NCI-H1694 (cell line): ENCODE measurements at regions not wholly inside any gene's neighbourhood (a gene's known extent, or its start where the extent isn't known, plus 50 kb on each side); places are given as distances from the start of the nearest gene placed in this dataset.

Experiments used
- DNase-seq: peaks from one replicate; lab custom pipeline; 2025; lab: John Stamatoyannopoulos, UW

GRCh38 chr6:43982084-43982625 lies 145.1 kb downstream of the MRPL14 start:
- no peak for DNase-seq

GRCh38 chr6:43981363-43981990 lies 145.8 kb downstream of the MRPL14 start:
- no peak for DNase-seq

GRCh38 chr6:43980004-43980795 lies 147.1 kb downstream of the MRPL14 start:
- no peak for DNase-seq

GRCh38 chr6:43979525-43979924 lies 147.7 kb downstream of the MRPL14 start:
- DNase-seq: no peak

GRCh38 chr6:43978473-43979346 lies 148.5 kb downstream of the MRPL14 start:
- DNase-seq: no peak

- DNase-seq: no peak
Observed at GRCh38 chr6:43977404-43978111, 149.7 kb downstream of the MRPL14 start.

GRCh38 chr6:43976706-43977403 lies 150.4 kb downstream of the MRPL14 start:
- DNase-seq: no peak

GRCh38 chr6:43974643-43975230 lies 152.5 kb downstream of the MRPL14 start:
- no peak for DNase-seq

- no peak for DNase-seq
Observed at GRCh38 chr6:43973357-43973756, 153.9 kb downstream of the MRPL14 start.

GRCh38 chr6:43972913-43973300 lies 154.3 kb downstream of the MRPL14 start:
- no peak for DNase-seq

- DNase-seq: no peak
Observed at GRCh38 chr6:43972179-43972912, 154.9 kb downstream of the MRPL14 start.

GRCh38 chr6:43971776-43972126 lies 155.5 kb downstream of the MRPL14 start:
- DNase-seq: no peak

- no peak for DNase-seq
Observed at GRCh38 chr6:43970913-43971775, 156.1 kb downstream of the MRPL14 start.

- no peak for DNase-seq
Observed at GRCh38 chr6:43970068-43970912, 157.0 kb downstream of the MRPL14 start.

- DNase-seq: no peak
Observed at GRCh38 chr6:43969158-43969981, 157.9 kb downstream of the MRPL14 start.

GRCh38 chr6:43968110-43968965 lies 158.9 kb downstream of the MRPL14 start:
- no peak for DNase-seq
